ENCODE measurements at regions not wholly inside any gene's neighbourhood (a gene's known extent, or its start where the extent isn't known, plus 50 kb on each side); places are given as distances from the start of the nearest gene placed in this dataset.
"Not testable (repeated sequence)": the region's sequence is repeated elsewhere in the genome, so short reads cannot be mapped to it uniquely, and the experiment has no call there.

DNA sequence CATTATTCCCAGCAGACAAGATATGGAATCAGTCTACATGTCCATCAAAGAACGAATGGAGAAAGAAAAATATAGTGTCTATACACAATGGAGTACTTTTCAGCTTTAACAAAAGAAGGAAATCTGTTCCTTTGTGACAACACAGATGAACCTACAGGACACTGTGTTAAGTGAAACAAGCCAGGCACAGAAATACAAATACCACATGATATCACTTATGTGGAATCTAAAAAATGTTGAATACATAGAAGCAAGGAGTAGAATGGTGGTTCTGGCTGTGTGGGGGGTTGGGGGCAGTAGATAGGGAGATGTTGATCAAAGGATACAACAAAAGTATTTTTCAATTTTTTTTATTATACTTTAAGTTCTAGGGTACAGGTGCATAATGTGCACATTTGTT is 347.7 kb upstream of the MAP2 start:
- no peak for DNase-seq

DNA sequence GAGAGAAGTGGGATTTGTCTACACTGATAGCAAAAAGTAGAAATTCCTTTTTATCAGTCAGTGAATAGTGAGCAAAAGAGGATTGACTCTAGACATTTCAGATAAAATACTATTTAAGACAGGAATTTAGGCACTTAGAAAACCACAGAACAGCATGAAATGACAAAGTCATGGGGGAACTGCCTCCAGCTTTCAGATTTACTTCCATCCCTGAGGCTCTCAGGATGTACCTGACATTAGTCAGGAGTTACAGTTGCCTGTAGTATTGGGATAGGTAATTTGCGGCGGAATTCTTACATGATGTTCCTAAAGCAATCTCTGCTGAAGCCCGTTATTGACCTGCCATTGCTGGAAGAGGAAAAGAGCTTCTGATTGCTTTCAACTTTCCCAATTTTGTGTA is 337.1 kb upstream of the MAP2 start:
- no peak for DNase-seq

GRCh38 chr2:209091056-209091455 is 332.8 kb upstream of the MAP2 start:
- no peak for DNase-seq

DNA sequence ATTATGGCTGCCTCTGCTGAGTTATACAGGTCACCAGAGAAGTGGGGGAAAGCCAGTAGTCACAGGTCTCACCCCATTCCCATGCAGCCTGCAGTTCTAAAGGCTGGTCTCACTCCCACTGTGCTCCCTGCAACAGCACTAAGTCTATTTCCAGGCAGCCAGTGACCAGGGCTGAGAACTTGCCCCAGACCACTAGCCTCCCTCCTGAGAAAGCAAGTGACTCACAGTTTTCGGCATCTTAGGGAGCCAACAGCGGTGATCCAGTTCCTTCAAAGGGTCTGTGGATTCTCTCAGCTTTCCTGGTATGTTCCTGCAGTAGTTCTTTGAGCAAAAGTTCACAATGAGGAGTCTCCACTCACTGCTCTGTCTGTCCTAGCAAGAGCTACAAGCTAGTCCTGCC is 329.6 kb upstream of the MAP2 start:
- no peak for DNase-seq

DNA sequence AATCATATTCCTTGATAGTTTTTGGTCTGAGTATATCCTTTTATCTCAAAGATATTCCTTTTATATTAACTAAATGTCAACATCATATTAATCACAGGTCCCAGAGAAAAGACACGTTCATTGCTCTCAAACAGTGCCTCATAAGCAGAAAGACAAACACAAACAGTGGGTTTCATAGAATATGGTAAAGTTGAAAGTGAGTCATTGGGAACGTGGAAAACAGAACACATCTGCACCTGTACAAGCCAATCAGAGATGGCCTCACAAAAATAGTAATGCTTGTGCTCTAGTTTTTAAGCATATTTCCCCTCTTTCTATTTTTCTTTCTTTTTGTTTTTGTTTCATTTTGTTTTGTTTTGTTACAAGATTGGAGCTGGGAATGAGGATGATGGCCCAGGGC is 328.4 kb upstream of the MAP2 start:
- DNase-seq, result no peak

- DNase-seq, result no peak
Observed at GRCh38 chr2:209097168-209097567, 326.7 kb upstream of the MAP2 start.

- DNase-seq, result no peak
Observed at GRCh38 chr2:209102319-209102718, 321.5 kb upstream of the MAP2 start.

DNA sequence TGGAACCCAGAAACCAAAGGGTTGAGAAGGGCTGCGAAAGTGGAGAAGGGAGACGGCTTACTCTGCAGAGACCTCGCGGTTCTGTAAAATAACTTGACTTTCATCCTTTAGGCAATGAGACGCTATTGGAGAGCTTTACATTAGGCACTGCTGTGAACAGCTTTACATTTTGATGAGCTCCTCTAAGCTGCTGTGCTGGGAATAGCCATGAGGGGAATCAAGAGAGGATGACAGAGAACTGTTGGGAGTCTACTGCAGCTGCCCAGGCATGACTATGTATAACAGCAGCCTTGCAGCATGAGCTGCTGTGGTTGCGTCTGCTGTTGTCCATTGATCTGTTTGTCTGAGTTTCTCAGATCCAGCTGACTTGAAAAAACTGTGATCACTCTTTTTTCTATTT is 310.8 kb upstream of the MAP2 start:
- no peak for DNase-seq

- DNase-seq, result no peak
Observed at GRCh38 chr2:209114588-209115240, 309.1 kb upstream of the MAP2 start.

DNA sequence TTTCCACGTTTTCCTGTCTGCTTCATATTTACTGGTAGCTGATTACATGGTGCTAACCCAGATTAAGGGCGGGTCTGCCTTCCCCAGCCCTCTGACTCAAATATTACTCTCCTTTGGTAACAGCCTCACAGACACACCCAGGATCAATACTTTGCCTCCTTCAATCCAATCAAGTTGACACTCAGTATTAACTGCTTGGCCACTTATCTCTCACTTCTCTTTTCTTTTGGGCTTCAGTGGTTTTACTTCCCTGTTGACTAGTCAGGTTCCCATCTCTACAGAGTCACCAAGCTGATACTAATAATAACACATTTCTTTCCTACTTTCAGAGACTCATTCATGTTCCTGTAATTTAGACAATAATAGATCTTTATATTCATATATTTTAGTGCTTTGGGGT is 302.2 kb upstream of the MAP2 start:
- no peak for DNase-seq

DNA sequence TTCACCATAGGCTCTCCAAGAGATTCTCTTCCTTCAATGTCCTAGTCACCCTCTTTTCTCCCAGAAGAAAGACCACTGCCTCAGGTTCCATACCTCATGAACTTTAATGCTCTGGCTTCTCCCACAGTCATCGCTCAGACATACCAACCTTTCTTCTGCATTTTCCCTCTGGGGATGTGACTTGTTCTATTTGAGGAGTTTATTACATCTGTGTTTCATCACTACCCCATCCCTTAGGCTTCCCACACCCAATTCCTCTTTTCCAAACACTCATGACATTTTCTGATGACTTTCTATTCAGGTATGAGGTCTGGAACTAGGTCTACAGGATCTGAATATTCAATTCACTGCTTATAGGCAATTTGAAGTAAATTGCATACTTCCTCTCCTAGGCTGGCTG is 298.6 kb upstream of the MAP2 start:
- DNase-seq, result no peak

DNA sequence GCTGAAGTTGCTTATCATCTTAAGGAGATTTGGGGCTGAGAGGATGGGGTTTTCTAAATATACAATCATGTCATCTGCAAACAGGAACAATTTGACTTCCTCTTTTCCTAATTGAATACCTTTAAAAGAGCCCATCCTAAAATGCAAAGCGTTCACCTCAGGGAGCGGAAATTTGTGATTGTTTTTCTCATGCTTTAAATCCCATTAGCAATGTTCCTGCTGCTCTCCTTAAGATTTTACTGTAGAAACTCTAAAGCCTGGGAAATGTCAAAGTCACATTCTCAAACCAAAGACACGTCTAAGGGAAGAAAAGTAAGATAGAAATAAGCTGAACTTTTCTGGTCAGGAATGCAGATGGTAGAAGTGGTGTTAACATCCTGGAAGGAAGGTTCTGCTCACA is 285.8 kb upstream of the MAP2 start:
- DNase-seq, result no peak

- no peak for DNase-seq
Observed at GRCh38 chr2:209141142-209141541, 282.7 kb upstream of the MAP2 start.

GRCh38 chr2:209141818-209142217 is 282.0 kb upstream of the MAP2 start:
- DNase-seq, result no peak

- not testable (repeated sequence) for DNase-seq
Observed at GRCh38 chr2:209145220-209145691, 278.6 kb upstream of the MAP2 start.

- no peak for DNase-seq
Observed at GRCh38 chr2:209145941-209146681, 277.7 kb upstream of the MAP2 start.

- no peak for DNase-seq
Observed at GRCh38 chr2:209146682-209147320, 277.0 kb upstream of the MAP2 start.

DNA sequence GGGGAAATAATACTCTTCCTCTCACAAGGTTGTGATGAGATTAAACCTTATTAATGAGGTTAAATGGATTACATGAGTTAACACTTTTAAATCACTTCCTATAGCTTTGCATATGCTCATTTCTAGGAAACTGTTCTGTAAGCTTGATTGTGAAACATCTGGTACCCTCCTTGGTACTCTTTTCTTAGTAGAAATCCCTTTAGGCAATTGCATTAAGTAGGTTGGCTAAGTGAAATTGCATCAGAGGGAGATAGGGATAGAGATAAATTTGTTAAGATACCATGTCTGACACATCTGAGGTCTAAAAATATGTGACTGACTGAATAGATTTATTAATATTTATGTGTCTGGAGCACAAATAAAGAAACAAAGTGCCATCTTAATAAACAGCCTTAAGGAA is 275.9 kb upstream of the MAP2 start:
- no peak for DNase-seq

GRCh38 chr2:209160800-209161588 is 262.9 kb upstream of the MAP2 start:
- DNase-seq, result no peak

DNA sequence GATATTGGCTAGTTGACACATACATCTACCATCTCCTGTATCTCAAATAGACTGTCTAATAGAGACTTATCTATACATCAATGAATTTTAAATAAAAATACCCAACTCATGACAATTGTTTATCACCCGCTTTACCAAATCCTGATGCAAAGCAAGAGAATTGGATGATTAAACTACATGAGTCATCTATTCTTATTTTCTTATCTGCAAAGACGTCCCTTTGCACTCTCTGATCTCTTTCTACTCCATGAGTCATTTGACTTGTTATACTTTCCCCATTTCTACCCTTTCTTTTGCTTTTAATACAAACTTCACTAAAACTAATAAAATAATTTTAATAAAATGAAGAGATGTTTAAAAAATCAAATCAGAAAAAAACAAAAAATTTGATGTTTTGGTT is 261.7 kb upstream of the MAP2 start:
- DNase-seq, result no peak

DNA sequence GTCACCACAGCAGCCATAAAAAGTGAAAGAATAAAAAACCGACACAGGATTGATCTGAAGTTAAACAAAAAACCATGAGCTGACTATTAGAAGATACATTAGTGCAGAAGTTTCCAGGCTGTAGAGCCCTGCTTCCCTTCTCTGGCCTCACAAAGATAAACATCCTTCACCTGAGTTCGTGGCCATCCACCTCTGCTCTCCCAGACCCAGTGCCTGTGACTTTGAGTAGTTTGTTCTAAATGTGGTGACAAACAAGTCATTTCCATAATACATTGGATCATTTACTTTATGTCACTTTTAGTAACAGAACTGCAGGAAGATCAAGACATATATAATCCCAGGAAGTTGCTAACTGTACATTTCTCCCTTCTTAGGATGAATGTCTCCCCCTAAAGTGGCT is 241.9 kb upstream of the MAP2 start:
- no peak for DNase-seq

GRCh38 chr2:209186886-209187285 is 237.0 kb upstream of the MAP2 start:
- DNase-seq, result not testable (repeated sequence)

DNA sequence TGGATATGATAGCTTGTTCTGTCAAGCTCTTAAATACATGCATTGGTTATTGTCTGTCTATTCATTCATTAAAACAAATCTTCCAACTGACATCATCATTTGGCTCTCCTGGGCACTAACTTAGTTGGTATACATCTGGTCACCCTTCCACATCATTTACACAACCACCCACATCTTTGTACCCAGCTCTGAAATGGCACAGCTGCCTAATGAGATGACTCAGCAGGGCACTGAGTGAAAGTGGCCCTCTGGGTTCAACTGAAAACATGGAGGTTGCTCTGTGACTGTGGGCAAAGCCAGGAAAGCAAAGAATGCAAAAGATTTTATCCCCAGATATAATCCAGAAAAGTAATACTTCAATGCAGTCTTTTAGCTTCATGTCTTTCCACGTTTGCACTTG is 234.0 kb upstream of the MAP2 start:
- no peak for DNase-seq
